ENCODE measurements at regions not wholly inside any gene's neighbourhood (a gene's known extent, or its start where the extent isn't known, plus 50 kb on each side); places are given as distances from the start of the nearest gene placed in this dataset.
A peak's percentile ranks its signal among the peaks of the same experiment; 100 is the strongest.

- H3K27me3 ChIP-seq = no peaks in the 10 kb centered on the region
- H3K36me3 ChIP-seq = no peaks in the 10 kb centered on the region
- TF ChIP-seq CTCF (IDR thresholded peaks at IDR 0.05) (no peak), POLR2A (IDR thresholded peaks at IDR 0.05) (no peak), EP300 (IDR thresholded peaks at IDR 0.05) (no peak), POLR2AphosphoS5 (IDR thresholded peaks at IDR 0.05) (no peak)
- no peak overlapping the region for H3K4me3 ChIP-seq
- H3K9me3 ChIP-seq = no peaks in the 10 kb centered on the region
- DNase-seq (no peak), ATAC-seq (ENCODE audit: low FRiP score in 2 of 2) (no peak)
- H3K27ac ChIP-seq = no peak overlapping the region
- 92 to 98% methylated on average over 3 of the region's 3 CpGs for WGBS, 2 donors
- no peaks in the 10 kb centered on the region for H3K4me1 ChIP-seq
Measured at GRCh38 chr3:71851878-71852277, 66.9 kb upstream of the PROK2 start.

- peak overlapping the region in 1 of 4 donors; percentile 35 for H3K27ac ChIP-seq
- no peaks in the 10 kb centered on the region for H3K4me1 ChIP-seq
- DNase-seq (no peak), ATAC-seq (ENCODE audit: low FRiP score in 2 of 2) (no peak)
- H3K4me3 ChIP-seq = no peak overlapping the region
- no peaks in the 10 kb centered on the region for H3K27me3 ChIP-seq
- H3K36me3 ChIP-seq = no peaks in the 10 kb centered on the region
- H3K9me3 ChIP-seq = no peaks in the 10 kb centered on the region
- TF ChIP-seq POLR2AphosphoS5 (IDR thresholded peaks at IDR 0.05) (no peak), POLR2A (IDR thresholded peaks at IDR 0.05) (no peak), EP300 (IDR thresholded peaks at IDR 0.05) (no peak), CTCF (IDR thresholded peaks at IDR 0.05) (no peak)
- 77 to 81% methylated on average over 1 of the region's 1 CpG for WGBS, 2 donors
Measured at GRCh38 chr3:71850654-71851053, 65.7 kb upstream of the PROK2 start.

GRCh38 chr3:71849681-71850080, 64.7 kb upstream of the PROK2 start:
- H3K36me3 ChIP-seq = no peaks in the 10 kb centered on the region
- H3K9me3 ChIP-seq = no peaks in the 10 kb centered on the region
- peak overlapping the region in 1 of 4 donors; percentile 35 for H3K27ac ChIP-seq
- no peak for DNase-seq
- no peaks in the 10 kb centered on the region for H3K4me1 ChIP-seq
- H3K4me3 ChIP-seq = no peak overlapping the region
- no peak for ATAC-seq (ENCODE audit: low FRiP score in 2 of 2)
- TF ChIP-seq CTCF (IDR thresholded peaks at IDR 0.05) (no peak), EP300 (IDR thresholded peaks at IDR 0.05) (no peak), POLR2AphosphoS5 (IDR thresholded peaks at IDR 0.05) (no peak), POLR2A (IDR thresholded peaks at IDR 0.05) (no peak)
- no peaks in the 10 kb centered on the region for H3K27me3 ChIP-seq

- Histone ChIP-seq H3K9me3 (no peaks in the 10 kb centered on the region), H3K36me3 (no peaks in the 10 kb centered on the region), H3K27me3 (no peaks in the 10 kb centered on the region), H3K27ac (no peak overlapping the region), H3K4me3 (no peak overlapping the region), H3K4me1 (no peaks in the 10 kb centered on the region)
- WGBS, 2 donors = 67 to 79% methylated on average over 4 of the region's 4 CpGs
- DNase-seq = no peak
- ATAC-seq (ENCODE audit: low FRiP score in 2 of 2) = no peak
- TF ChIP-seq POLR2A (IDR thresholded peaks at IDR 0.05) (no peak), CTCF (IDR thresholded peaks at IDR 0.05) (no peak), EP300 (IDR thresholded peaks at IDR 0.05) (no peak), POLR2AphosphoS5 (IDR thresholded peaks at IDR 0.05) (no peak)
Measured at GRCh38 chr3:71847794-71848193, 62.8 kb upstream of the PROK2 start.

- Histone ChIP-seq H3K9me3 (no peaks in the 10 kb centered on the region), H3K4me3 (no peak overlapping the region), H3K27me3 (no peaks in the 10 kb centered on the region), H3K36me3 (no peaks in the 10 kb centered on the region), H3K27ac (no peak overlapping the region), H3K4me1 (no peaks in the 10 kb centered on the region)
- TF ChIP-seq POLR2AphosphoS5 (IDR thresholded peaks at IDR 0.05) = no peak
- TF ChIP-seq POLR2A (IDR thresholded peaks at IDR 0.05) = no peak
- TF ChIP-seq CTCF (IDR thresholded peaks at IDR 0.05) = no peak
- TF ChIP-seq EP300 (IDR thresholded peaks at IDR 0.05) = no peak
- ATAC-seq (ENCODE audit: low FRiP score in 2 of 2) (no peak), DNase-seq (no peak)
- WGBS, 2 donors = 63 to 71% methylated on average over 10 of the region's 10 CpGs
Measured at GRCh38 chr3:71846185-71846584, 61.2 kb upstream of the PROK2 start.
